ENCODE measurements at regions not wholly inside any gene's neighbourhood (a gene's known extent, or its start where the extent isn't known, plus 50 kb on each side); places are given as distances from the start of the nearest gene placed in this dataset.

- Histone ChIP-seq H3K9me3 (replicated peaks; ENCODE audit: control insufficient read depth, low read depth, low read length) (no peaks in the 10 kb centered on the region), H3K27me3 (ENCODE audit: control insufficient read depth, insufficient read depth, low read length) (no peaks in the 10 kb centered on the region), H3K36me3 (ENCODE audit: control insufficient read depth, insufficient read depth, low read length) (no peaks in the 10 kb centered on the region), H3K4me3 (ENCODE audit: low read length) (no peak overlapping the region), H3K27ac (ENCODE audit: low read length) (no peak overlapping the region), H3K4me1 (ENCODE audit: control insufficient read depth, insufficient read depth, low read length) (peaks cover 49% of the 10 kb centered on the region)
- no CpG with 5 or more reads among the region's 6 CpGs for WGBS (ENCODE audit: insufficient coverage)
- DNase-seq, result no peak
These were observed 64.6 kb upstream of the PIM1 start for GRCh38 chr6:37105148-37106050.

- DNase-seq, result no peak
- Histone ChIP-seq H3K4me3 (ENCODE audit: low read length) (no peak overlapping the region), H3K9me3 (replicated peaks; ENCODE audit: control insufficient read depth, low read depth, low read length) (no peaks in the 10 kb centered on the region), H3K4me1 (ENCODE audit: control insufficient read depth, insufficient read depth, low read length) (peaks cover 45% of the 10 kb centered on the region), H3K36me3 (ENCODE audit: control insufficient read depth, insufficient read depth, low read length) (no peaks in the 10 kb centered on the region), H3K27ac (ENCODE audit: low read length) (no peak overlapping the region), H3K27me3 (ENCODE audit: control insufficient read depth, insufficient read depth, low read length) (no peaks in the 10 kb centered on the region)
These were observed 63.9 kb upstream of the PIM1 start for GRCh38 chr6:37106051-37106363.

- peaks cover 42% of the 10 kb centered on the region for H3K4me1 ChIP-seq (ENCODE audit: control insufficient read depth, insufficient read depth, low read length)
- no CpG with 5 or more reads among the region's 8 CpGs for WGBS (ENCODE audit: insufficient coverage)
These were observed 63.4 kb upstream of the PIM1 start for GRCh38 chr6:37106554-37106953.

GRCh38 chr6:37106982-37107491, 62.9 kb upstream of the PIM1 start:
- H3K9me3 ChIP-seq (replicated peaks; ENCODE audit: control insufficient read depth, low read depth, low read length), result no peaks in the 10 kb centered on the region
- 100% methylated on average over 1 of the region's 7 CpGs for WGBS (ENCODE audit: insufficient coverage)
- no peak overlapping the region for H3K4me3 ChIP-seq (ENCODE audit: low read length)
- no peak for DNase-seq
- no peak overlapping the region for H3K27ac ChIP-seq (ENCODE audit: low read length)
- H3K27me3 ChIP-seq (ENCODE audit: control insufficient read depth, insufficient read depth, low read length), result no peaks in the 10 kb centered on the region
- no peaks in the 10 kb centered on the region for H3K36me3 ChIP-seq (ENCODE audit: control insufficient read depth, insufficient read depth, low read length)
- H3K4me1 ChIP-seq (ENCODE audit: control insufficient read depth, insufficient read depth, low read length), result peaks cover 37% of the 10 kb centered on the region

More at GRCh38 chr6:37106554-37106953, 63.4 kb upstream of the PIM1 start:
- H3K9me3 ChIP-seq (replicated peaks; ENCODE audit: control insufficient read depth, low read depth, low read length), result no peaks in the 10 kb centered on the region
- H3K27me3 ChIP-seq (ENCODE audit: control insufficient read depth, insufficient read depth, low read length), result no peaks in the 10 kb centered on the region
- H3K36me3 ChIP-seq (ENCODE audit: control insufficient read depth, insufficient read depth, low read length), result no peaks in the 10 kb centered on the region
- H3K27ac ChIP-seq (ENCODE audit: low read length), result no peak overlapping the region
- no peak overlapping the region for H3K4me3 ChIP-seq (ENCODE audit: low read length)
- no peak for DNase-seq

- Histone ChIP-seq H3K27ac (ENCODE audit: low read length) (no peak overlapping the region), H3K4me3 (ENCODE audit: low read length) (no peak overlapping the region), H3K4me1 (ENCODE audit: control insufficient read depth, insufficient read depth, low read length) (peaks cover 11% of the 10 kb centered on the region), H3K9me3 (replicated peaks; ENCODE audit: control insufficient read depth, low read depth, low read length) (no peaks in the 10 kb centered on the region), H3K36me3 (ENCODE audit: control insufficient read depth, insufficient read depth, low read length) (no peaks in the 10 kb centered on the region), H3K27me3 (ENCODE audit: control insufficient read depth, insufficient read depth, low read length) (no peaks in the 10 kb centered on the region)
- DNase-seq, result no peak
- WGBS (ENCODE audit: insufficient coverage), result 59% methylated on average over 5 of the region's 13 CpGs
These were observed 60.0 kb upstream of the PIM1 start for GRCh38 chr6:37109714-37110499.

GRCh38 chr6:37110500-37111461, 59.2 kb upstream of the PIM1 start:
- Histone ChIP-seq H3K27ac (ENCODE audit: low read length) (no peak overlapping the region), H3K4me3 (ENCODE audit: low read length) (no peak overlapping the region), H3K4me1 (ENCODE audit: control insufficient read depth, insufficient read depth, low read length) (peaks cover 4% of the 10 kb centered on the region), H3K27me3 (ENCODE audit: control insufficient read depth, insufficient read depth, low read length) (no peaks in the 10 kb centered on the region), H3K9me3 (replicated peaks; ENCODE audit: control insufficient read depth, low read depth, low read length) (no peaks in the 10 kb centered on the region), H3K36me3 (ENCODE audit: control insufficient read depth, insufficient read depth, low read length) (no peaks in the 10 kb centered on the region)
- WGBS (ENCODE audit: insufficient coverage), result 52% methylated on average over 3 of the region's 11 CpGs
- no peak for DNase-seq

- Histone ChIP-seq H3K27me3 (ENCODE audit: control insufficient read depth, insufficient read depth, low read length) (no peaks in the 10 kb centered on the region), H3K36me3 (ENCODE audit: control insufficient read depth, insufficient read depth, low read length) (no peaks in the 10 kb centered on the region), H3K27ac (ENCODE audit: low read length) (no peak overlapping the region), H3K9me3 (replicated peaks; ENCODE audit: control insufficient read depth, low read depth, low read length) (no peaks in the 10 kb centered on the region), H3K4me1 (ENCODE audit: control insufficient read depth, insufficient read depth, low read length) (peaks cover 4% of the 10 kb centered on the region), H3K4me3 (ENCODE audit: low read length) (no peak overlapping the region)
- 100% methylated on average over 1 of the region's 4 CpGs for WGBS (ENCODE audit: insufficient coverage)
- DNase-seq, result no peak
These were observed 56.0 kb upstream of the PIM1 start for GRCh38 chr6:37113976-37114375.

- no peak for DNase-seq
- Histone ChIP-seq H3K27ac (ENCODE audit: low read length) (no peak overlapping the region), H3K36me3 (ENCODE audit: control insufficient read depth, insufficient read depth, low read length) (no peaks in the 10 kb centered on the region), H3K27me3 (ENCODE audit: control insufficient read depth, insufficient read depth, low read length) (no peaks in the 10 kb centered on the region), H3K9me3 (replicated peaks; ENCODE audit: control insufficient read depth, low read depth, low read length) (no peaks in the 10 kb centered on the region), H3K4me1 (ENCODE audit: control insufficient read depth, insufficient read depth, low read length) (peaks cover 2% of the 10 kb centered on the region), H3K4me3 (ENCODE audit: low read length) (no peak overlapping the region)
- 91% methylated on average over 1 of the region's 4 CpGs for WGBS (ENCODE audit: insufficient coverage)
These were observed 55.3 kb upstream of the PIM1 start for GRCh38 chr6:37114612-37115011.

- Histone ChIP-seq H3K9me3 (replicated peaks; ENCODE audit: control insufficient read depth, low read depth, low read length) (no peaks in the 10 kb centered on the region), H3K4me3 (ENCODE audit: low read length) (no peak overlapping the region), H3K27ac (ENCODE audit: low read length) (no peak overlapping the region), H3K36me3 (ENCODE audit: control insufficient read depth, insufficient read depth, low read length) (no peaks in the 10 kb centered on the region), H3K4me1 (ENCODE audit: control insufficient read depth, insufficient read depth, low read length) (no peaks in the 10 kb centered on the region), H3K27me3 (ENCODE audit: control insufficient read depth, insufficient read depth, low read length) (no peaks in the 10 kb centered on the region)
- WGBS (ENCODE audit: insufficient coverage), result 10% methylated on average over 6 of the region's 10 CpGs
- DNase-seq, result peak; percentile 72
These were observed 54.6 kb upstream of the PIM1 start for GRCh38 chr6:37115236-37115895.
